Right forelimb (tissue), 1 donor: ENCODE measurements at regions not wholly inside any gene's neighbourhood (a gene's known extent, or its start where the extent isn't known, plus 50 kb on each side); places are given as distances from the start of the nearest gene placed in this dataset.

Source experiments
- DNase-seq: peaks from one replicate; pipeline ENCODE4 v3.0.0-alpha.2; 2018

DNA sequence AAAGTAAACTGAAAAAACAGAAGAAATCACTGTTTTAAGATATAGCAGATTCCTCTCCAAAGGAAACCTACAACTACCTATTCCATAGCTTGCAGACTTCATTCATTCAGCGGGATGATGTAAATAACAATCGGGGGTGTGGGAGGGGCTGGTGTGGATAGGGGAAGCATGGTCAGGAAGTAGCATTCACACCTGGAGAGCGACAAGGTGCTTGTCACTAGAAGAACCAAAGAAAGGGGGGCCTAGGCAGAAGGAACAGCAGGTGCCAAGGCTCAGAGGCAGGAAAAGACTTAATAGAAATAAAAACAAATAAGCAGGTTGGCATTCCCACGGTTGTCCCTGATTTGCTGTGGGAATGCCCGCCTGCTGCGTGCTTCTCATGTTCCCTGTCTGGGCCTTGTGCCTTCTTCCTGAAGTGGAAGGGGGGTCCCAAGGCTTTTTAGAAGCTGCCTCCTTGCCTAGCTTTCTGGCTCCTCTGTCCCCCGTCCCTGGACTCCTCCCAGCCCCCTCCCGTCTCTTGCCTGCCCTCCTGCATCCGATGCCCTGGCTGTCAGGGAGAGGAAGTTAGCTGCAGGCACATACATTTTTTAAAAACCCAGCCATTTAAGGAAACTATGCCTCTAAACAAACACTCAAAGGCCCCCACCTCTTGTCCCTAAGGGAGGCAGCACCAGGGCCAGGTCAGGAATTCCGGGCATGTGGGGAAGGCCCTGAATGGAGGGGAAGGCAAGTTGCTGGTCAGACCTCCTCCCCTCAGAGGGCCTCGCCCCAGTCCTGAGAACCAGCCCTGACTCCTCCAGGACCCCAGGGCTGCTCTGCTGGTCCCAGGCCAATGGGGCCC is 54.7 kb upstream of the PRDM11 start:
- DNase-seq = peak; percentile 42

GRCh38 chr11:45092404-45092785 is 54.0 kb upstream of the PRDM11 start:
- DNase-seq = no peak

DNA sequence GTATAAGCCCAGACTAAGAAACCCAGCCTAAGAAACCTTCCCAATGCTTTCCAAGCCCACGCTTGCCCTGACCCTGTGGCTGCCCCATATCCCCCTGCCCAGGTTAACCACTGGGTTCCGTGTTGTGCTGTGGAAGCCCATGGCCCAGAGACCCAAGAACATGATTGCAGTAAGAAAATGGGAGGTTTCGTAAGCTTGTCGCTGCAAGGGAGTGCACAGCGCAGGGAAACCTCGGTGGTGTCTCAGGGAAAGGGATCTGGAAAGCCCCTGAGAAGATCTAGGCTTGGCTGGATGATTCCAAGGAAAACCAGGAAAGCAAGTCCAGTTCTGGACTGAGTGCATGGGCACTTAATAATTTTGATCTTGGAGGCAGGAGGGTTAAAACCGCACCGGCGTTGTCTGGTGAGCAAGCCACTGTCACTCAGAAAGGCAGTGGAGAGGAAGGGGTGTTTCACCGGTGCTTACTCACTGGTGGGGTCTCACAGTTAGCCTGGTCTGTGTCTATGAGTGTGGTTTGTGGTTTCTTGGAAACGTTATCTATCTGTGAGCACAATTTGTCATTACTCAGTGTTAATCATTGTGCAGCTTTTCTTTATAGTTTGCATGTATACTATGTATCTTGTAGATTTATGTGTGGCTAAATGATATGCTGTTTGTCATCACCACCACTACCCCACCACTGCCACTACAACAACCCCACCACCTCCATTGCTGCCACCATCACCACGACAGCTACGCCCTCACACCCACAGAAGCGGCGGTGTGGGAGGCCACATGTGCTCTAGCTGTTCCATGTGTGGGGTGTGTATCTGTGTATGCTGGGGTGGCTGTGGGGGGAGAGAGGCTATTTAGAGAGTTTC is 53.3 kb upstream of the PRDM11 start:
- peak; percentile 37 for DNase-seq

- DNase-seq = no peak
These were observed 52.5 kb upstream of the PRDM11 start for GRCh38 chr11:45093761-45094455.

DNA sequence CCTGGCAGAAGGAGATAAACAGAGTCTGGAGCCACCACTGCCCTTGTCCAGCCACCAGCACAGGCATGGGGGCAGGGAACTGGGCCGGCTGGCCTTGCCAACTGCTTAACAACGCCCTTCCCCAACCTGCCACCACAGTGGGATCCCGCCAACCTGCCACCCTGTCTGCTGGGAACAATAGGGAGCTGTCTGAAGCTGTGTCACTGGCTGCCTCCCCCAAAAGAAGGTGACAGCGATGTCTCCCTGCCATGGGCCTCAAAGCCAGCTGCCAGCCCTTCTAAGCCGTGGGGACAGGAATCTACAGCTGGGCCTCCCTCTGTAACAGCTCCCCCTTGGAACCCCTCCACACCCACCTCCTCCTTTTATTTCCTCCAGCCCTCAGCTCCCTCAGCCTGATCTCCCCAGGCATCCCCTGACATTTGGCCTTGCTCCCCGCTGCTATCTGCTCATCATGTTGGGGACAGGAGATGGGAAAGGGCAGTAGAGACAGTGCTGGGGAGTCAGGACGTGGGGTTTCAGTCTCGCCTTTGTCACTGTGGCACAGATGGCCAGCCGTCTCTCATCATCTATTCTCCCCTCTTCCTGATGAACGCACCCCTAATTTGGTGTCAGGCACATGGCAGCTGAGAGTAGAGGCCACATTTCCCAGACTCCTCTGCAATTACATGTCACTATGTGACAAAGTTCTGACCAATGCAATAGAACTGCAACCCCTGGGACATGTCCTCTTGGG is 51.3 kb upstream of the PRDM11 start:
- peak; percentile 23 for DNase-seq

DNA sequence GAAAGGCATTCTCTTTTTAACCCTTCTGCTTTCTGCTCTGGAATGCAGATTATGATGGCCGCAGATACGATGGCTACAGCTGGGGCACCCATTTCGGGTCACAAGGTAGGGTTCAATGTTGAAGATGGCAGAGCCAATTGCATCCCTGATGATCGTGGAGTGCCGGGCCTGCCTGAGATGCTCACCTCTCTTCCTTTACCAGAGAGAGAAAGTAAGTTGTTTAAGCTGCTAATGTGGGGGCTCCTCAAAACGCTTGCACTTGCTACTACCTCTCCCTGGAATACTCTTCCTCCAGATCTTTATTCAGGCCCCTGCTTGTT is 50.8 kb upstream of the PRDM11 start:
- no peak for DNase-seq

DNA sequence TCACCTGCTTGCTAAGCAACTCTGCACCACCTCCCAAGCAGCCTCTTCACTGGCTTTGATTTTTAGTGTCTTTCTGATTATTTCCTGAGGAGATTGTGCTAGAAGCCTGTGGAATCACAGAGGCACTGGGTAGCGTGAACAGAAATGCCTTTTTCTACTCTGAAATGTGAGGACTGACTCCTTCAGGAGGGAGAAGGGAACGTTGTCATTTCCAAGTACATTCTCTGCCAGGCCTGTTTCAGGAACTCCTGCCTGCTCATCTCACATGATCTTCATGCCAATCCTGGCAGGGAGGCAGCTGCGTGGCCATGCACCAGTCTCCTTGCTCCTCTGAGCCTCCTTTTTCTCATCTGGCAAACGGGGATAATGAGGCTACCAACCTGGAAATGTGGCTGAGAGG is 49.8 kb upstream of the PRDM11 start:
- no peak for DNase-seq
